ENCODE measurements at regions not wholly inside any gene's neighbourhood (a gene's known extent, or its start where the extent isn't known, plus 50 kb on each side); places are given as distances from the start of the nearest gene placed in this dataset.

DNA sequence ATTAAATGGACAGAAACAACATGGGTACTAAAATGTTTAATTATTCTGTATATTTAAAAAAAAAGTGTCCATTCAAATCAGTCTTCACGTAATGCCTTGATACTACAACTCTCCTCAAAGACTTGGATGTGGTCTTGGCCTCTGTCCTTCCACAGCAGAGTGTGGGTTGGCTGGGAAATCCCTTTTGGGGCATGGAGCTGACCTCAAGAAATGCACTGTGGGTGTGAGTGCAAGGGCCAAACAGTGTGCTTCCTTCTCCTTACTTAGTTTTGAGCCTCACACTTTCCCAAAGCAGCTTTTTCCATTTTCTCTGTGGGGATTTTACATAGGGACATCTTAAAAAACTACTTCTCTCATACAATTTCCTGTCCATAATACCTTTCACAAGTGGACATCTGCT lies 607.4 kb downstream of the EFNB2 start:
- DNase-seq = no peak

DNA sequence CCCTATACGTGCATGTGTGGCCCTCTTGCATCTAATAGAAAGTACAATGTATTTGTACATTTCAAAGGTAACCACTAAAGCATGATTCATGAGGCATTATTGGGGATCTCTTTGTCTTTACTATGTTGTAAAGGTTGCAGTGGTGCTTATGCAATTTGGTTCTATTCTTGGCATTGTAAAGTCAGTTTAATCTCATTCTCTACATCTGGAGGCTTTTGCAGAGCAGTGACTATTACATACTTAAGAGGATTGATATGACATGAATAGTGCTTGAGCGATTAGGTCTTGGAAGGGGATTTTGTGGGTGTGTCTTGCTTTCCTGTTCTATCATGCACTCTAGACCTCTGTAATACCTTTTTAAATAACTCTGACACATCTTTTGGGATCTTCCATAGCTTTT lies 610.0 kb downstream of the EFNB2 start:
- no peak for DNase-seq

DNA sequence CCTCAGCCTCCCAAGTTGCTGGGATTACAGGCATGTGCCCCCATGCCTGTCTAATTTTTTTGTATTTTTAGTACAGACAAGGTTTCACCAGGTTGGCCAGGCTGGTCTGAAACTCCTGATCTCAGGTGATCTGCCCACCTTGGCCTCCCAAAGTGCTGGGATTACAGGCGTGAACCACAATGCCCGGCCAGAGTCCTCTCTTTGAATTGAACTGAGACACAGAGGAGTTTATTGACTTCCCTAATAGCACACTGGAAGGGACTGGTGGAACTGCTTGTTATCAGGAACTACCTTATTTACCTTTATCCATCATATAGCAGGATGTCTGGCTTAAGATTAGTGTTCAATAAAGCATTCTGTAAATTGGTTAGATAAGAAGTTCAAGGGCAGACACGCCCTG lies 613.8 kb downstream of the EFNB2 start:
- no peak for DNase-seq

DNA sequence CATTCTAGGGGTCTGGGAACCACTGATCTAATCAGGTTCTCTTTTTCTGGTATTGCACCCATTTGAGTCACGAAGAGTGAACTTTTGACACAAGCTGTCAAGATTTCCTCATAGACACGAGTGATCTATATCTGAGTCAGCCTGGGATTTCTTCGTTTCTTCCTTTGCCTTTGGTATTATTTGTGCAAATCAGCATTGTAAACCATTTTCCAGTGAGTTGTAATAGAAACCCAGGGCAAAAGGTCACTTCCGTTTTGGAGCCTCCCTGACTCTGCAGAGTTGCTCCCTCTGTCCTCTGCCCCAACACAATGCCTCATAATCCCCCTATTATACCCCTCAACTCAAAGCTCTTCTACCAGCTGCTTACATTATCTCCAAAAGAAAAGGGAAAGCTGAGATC lies 615.1 kb downstream of the EFNB2 start:
- no peak for DNase-seq

DNA sequence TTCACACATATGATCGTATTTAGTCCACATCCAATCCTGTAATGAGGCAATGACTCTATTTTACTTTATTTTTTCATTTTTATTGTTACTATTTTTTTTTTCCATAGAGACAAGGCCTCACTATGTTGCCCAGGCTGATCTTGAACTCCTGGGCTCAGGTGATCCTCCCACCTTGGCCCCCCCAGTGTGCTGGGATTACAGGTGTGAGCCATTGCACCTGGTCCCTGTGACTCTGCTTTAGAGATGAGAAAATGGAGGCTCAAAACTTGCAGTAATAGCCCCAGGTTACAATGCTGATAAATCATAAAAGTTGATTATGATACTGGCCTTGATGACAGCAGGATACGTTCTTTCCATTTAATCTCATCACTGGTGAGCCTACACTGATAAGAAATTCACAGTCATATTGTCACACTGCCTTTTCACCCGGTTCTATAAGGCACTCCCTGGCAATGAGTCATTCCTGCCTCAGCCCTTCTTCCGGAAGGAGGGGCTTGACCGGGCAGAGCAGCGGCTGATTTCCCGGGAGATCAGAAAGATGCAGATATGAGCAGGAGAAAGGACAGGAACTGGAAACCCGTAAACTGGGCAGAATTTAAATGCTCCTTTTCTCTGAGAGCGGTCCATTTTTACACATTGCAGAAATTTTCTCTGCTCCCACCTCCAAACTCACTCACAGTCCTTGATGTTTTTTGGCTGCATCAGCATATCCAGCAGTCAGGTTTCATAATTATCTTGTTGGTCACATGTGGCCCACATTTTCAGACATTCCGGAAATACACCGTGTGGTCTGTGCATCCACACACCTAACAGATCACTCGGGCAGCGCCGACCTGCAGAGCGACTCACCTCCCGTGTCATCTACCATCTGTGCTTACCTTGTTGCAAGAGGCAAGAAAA lies 616.4 kb downstream of the EFNB2 start:
- no peak for DNase-seq

DNA sequence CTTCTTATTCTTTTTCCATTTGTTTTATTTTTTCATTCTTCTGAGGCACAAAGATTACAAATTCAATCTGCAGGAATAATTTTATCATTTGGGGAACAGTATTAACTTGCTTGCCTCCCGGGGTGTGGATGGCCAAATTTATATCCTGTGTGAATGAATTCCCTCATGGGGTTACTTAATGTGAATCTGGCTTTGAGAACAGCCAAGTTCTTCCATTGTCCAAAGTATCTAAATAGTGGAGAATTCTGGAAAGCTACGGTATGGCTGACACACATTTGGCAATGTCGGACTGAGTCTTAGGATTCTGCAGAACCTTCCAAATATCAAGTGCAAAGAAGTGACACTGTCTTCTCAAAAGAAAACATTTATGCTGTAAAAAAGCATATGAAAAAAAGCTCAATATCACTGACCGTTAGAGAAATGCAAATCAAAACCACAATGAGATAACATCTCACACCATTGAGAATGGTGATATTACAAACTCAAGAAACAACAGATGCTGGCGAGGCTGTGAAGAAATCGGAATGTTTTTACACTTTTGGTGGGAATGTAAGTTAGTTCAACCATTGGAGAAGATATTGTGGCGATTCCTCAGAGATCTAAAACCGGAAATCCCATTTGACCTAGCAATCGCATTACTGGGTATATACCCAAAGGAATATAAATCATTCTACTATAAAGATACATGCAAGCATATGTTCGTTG lies 620.2 kb downstream of the EFNB2 start:
- DNase-seq = no peak

DNA sequence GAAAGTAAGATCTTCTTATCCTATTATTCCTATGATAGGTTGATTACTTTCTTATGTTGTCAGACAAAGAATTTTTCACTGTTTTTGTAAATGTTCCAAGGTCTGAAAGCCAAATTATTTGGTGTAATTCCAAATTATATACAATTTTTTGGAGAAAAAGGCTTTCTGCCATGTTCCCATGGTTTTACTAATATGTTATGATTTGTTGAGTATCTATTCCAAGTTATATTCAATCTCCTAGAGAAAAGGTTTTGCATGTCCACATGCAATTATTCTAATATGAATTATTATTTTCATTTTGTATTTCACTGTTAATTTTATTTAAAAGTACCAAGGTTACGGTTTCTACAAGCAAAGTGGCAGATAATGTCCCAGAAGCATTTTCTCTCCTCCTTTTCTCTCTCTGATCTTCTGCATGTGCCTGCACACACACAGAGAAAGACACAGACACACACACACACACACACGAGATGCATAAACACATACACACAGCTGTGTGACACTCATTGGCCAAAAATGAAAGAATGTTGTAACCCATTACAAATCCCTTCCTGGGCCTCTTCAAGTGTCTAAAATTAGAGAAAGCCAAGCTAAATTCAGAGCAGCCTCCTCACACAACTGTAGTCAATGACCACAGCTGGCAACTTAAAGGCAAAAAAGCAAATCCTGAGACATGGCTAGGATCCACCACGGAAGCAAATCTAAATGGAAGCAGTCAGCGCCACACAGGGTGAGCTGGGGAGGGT lies 621.0 kb downstream of the EFNB2 start:
- DNase-seq = no peak

DNA sequence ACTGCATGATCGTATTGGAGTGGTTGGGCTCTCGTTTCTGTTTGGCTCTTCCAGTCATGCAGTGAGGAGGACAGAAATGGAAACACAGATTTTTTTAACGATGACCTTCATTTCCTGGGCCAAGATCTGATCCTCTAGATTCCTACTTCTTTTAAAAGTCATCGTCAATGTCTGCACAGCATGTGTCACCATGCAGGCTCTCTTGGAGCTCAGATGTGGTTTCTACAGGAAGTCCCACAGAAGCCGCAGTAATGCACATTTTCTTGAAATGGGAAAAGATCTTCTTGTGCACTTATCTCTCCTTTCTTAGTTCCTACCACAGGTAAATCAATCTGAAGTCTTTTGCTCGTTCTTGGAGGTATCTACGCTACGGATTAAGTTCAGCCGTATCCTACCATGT lies 626.9 kb downstream of the EFNB2 start:
- no peak for DNase-seq

DNA sequence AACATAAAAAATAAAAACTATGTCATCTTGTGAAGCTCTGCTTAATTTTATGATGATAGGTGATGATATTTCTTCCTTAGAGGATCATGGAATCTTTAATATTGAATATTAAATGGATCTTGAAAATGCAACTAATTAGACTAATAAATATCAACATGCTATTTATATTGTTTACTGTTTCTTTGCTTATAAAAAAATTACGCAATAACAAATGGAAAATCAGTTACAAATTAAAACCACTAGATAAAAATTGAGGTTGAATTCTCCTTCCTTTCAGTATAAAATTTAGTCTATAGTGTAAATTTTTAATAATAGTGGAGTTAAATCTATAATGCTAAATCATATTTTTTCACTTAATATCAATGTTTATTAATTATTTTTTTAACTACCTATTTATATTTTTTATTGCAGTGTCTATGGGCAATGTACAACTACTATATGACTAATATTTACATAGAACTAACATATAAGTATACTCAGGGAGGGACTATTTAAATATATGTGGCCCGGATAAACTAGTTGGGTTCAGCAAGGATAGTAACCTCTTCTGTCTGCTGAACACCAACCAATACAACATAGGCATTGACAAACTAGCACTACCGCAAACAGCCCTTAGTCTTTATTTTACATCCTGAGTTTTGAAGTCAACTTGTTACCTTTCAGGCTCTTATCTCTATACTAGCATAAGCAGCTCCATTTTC lies 628.0 kb downstream of the EFNB2 start:
- no peak for DNase-seq

DNA sequence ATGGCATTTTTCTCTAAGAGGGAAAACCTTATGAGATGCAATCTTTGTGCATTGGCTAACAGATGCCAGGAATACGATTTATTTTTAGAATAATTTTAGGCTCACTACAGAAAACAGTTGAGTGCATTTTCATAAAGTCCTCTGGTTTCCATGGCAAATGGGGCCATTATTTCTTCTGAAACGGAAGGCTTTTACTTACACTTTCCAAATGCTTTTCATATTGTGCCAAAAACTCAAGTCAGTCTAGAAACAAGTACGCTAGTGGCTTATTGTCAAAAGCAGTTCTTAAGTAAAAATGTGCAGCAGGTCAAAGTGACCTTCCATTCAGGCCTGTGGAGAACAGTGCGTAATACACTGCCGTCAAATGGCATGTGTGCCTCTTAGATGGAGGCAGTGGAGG lies 628.7 kb downstream of the EFNB2 start:
- no peak for DNase-seq

DNA sequence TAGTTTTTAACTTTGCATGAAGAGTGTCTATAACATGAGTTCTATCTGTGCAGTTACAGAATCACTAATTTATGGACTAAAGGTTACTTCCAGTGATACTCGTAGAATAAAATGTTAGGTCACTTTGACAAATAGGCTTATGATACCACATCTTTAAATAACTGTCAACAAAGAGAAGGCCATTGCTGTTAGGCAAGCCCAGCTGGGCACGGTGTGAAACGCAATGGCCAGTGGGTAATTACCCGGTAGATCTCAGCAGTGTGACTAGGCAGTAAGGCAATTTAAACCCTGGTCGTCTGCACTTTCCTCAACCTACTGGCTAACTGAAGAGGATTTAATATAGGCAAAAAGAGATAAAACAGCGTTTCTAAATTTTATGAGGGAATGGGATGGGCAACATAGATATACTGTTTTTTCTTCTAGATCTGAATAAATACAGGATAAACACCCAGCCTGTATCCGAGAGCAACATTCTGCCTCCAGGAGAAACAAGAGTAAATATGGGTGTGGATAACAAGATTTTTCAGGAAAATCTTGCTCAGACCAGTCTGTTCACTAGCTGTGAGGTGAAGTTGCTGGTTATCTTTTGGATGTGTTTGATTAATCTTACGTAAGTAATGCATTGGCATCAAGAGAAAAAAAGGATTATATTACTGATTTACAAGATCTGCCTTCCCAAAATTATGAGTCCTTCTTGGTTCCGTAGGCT lies 631.3 kb downstream of the EFNB2 start:
- DNase-seq = no peak

DNA sequence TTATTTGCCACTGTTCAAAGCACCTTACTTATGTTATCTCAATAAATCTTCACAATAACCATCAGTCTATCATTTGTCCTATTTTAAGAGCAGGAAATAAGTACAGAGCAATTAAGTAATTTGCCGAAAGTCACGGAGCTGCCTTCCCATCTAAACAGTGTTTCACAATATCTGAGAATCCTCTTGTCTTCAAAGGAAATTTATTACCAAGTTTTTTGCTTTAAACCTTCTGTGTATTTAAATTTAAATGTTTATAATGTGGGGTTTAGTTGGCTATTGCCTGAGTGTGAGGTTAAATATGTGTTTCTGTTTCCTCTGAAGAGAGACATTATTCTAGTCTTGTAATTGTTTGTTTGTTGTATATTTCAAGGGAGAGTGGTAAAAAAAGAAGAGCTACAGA lies 633.1 kb downstream of the EFNB2 start:
- no peak for DNase-seq

DNA sequence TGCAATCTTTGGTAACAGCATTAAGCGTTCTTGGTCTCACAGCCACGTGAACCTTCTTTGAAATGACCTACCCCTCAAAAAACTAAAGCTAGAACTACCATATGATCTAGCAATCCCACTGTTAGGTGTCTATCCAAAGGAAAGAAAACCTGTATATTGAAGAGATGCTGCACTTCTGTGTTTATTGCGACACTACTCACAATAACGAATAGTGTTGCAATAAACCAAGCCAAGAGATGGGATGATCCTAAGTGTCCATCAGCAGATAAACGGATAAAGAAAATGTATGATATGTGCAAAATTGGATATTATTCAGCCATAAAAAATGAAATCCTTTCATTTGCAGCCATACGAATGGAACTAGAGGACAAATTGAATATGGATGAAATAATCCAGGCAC lies 637.9 kb downstream of the EFNB2 start:
- no peak for DNase-seq

DNA sequence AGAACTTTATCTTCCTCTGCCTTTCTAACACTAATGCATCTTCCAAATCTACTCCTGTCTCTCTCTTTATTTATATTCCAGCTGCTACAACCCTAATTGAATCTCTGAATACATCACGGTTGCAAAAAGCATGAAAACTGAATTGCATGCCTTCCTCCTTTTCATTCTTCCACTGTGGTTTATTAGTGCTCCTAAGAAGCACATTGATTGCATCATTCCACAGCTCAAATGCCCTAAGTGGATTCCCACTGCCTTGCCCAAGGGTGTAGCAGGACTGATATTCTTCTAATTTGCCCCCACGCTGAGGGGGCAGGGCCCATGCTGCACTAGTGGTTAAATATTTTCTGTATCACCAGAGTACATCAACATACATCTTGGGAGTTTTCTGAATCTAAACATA lies 640.8 kb downstream of the EFNB2 start:
- DNase-seq = no peak

DNA sequence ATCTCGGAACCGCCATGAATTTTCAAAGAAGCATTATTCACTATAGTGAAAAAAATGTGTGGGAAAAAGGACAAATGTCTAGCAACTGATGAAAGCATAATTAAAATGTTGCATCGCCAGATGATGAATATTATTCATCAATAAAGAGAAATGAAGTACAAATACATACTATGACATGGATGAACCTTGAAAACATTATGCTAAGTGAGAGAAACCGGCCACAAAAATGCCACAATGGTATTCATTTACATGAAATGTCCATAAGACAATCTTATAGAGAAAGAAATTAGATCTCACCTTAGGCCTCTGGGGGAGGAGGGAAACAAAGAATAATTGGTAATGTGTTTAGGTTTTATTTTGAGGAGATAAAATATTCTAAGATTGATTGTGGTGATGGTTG lies 645.0 kb downstream of the EFNB2 start:
- no peak for DNase-seq

DNA sequence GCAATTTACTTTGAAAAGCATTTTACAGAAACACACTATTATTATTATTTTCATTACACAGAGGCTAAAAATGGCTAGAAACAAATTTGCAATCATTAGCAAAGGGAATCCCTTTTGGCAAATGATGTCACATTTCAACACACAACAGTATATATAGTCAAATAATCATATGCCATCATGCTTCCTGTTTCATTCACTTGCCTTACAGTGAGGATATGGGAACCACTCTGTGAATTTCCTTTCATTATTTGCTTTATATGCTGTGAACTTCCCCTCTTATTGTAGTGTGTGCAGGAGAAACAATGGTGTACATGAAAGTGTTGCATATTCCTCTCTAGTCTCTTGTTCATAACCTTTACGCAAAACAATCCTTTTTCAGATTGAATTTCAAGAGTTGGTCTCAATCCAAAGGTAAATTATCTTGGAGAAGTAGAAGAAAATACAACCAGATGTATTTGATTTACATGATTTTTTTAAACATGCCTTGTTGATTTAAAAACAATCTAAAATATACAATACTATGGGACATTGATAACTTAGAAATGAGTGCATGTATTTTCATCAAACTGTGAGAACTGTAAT lies 657.3 kb downstream of the EFNB2 start:
- DNase-seq = no peak

DNA sequence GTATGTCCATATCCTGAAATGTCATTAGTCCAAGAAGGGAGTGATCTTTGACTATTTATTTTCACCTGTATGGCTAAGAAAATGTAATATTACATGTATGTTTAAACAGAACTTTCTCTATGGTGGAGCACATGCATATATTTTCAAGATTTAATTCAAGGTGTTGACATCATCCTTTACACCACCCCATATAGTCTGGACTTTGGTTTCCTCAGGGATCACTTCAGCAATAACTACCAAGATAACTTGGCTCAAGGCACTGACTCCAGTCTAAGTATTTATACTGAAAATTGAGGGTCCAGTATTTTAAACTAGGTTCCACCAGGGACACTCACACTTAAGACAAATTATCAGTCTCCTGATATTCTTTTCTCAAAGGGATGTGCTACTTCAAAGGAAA lies 660.6 kb downstream of the EFNB2 start:
- no peak for DNase-seq

DNA sequence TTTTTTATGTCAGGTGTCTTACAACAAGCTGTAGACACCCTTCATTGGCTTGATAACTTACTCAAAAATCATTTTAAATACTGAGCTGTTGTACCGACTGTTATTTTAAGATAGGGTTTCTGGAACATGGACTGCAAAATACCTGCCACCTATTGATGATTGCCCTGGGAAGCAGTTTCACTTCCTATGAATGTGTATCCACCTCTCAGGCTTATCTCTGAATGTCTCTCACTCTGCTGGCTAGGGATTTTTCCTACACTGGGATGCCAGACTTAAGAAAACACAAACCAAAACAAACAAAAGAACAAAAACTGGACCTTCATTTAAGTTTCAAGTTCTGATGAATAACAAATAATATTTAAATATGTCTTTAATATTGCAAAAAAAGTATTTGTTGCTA lies 663.7 kb downstream of the EFNB2 start:
- no peak for DNase-seq

DNA sequence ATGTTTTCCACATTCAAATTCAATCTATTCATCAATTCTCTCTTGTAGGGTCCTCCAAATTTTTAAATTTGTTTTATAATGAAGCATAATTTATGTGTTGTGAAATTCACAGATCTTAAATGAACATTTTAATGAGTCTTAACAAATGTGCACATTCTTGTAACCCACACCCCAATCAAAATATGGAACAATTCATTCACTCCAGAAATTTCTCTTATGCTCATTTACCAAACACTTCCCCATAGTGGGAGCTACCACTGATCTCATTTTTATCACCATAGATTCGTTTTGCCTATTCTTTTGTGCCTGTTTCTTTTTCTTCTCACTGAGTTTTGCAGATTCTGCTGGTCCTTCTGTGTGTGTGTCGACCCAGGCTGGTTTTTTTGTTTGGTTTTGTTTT lies 664.1 kb downstream of the EFNB2 start:
- DNase-seq = no peak

DNA sequence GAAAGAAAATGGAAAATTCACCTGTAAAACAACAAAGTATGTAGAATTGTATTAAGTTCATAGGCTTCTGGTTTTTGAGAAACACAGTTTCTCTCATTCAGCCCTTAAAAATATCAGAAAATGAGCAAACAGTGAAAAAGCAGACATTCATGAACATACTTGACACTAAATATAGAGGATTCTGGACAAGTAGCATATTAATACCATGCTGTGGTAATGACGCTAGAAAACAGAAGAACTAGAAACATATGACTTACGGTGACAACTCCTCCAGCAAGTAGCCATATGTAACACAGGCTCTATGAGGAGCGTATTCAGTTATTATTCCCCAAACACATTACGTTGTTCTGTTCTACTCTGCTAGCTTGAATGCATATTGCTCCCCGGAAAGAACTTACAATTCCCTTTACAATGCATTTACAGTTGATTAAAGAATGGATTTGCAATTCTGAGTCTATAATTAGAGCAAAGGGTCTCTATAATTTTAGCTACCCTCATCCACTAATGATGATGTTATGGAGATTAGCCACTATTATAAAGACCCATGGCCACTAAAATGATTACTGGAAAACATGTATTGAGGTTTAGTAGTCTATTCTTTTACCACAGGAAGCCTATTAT lies 672.1 kb downstream of the EFNB2 start:
- DNase-seq = no peak

DNA sequence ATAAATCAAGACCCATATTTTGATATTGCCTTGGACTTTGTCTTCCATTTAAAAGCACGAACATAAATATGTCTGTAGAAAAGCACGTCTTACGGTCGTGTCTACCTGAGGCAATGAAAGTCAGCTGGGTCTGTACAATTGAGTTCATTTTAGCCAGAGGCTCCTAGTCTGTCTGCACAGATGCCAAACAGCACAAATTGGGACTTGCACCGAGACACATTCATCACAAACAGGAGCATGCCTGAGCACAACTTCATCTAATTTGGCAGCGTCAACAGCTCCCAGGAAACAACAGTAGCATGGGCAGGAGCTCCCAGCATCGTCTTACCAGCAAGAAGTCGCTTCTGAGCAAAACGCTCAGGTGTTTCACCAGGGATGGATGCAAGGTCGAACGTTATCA lies 687.0 kb downstream of the EFNB2 start:
- no peak for DNase-seq

Data from renal pelvis (tissue), 1 donor.